22Rv1 (cell line): ENCODE measurements at regions not wholly inside any gene's neighbourhood (a gene's known extent, or its start where the extent isn't known, plus 50 kb on each side); places are given as distances from the start of the nearest gene placed in this dataset.

Source experiments
- CTCF ChIP-seq: fragments of 450-650 bp; IDR thresholded peaks from 2 replicates; pipeline ENCODE4 v1.5.1; 2017; ENCODE audit warnings: mild to moderate bottlenecking
- ZFX ChIP-seq: fragments of 450-650 bp; IDR thresholded peaks from 2 replicates; pipeline ENCODE4 v1.6.1; 2017; ENCODE audit warnings: antibody characterized with exemption, borderline replicate concordance

GRCh38 chr12:45131506-45131905 lies 80.6 kb upstream of the DBX2 start:
- TF ChIP-seq CTCF = no peak
- no peak for TF ChIP-seq ZFX
